ENCODE measurements at regions not wholly inside any gene's neighbourhood (a gene's known extent, or its start where the extent isn't known, plus 50 kb on each side); places are given as distances from the start of the nearest gene placed in this dataset.

GRCh38 chr7:26924149-26924767, 59.9 kb upstream of the SKAP2 start:
- TF ChIP-seq, protein P1, sequence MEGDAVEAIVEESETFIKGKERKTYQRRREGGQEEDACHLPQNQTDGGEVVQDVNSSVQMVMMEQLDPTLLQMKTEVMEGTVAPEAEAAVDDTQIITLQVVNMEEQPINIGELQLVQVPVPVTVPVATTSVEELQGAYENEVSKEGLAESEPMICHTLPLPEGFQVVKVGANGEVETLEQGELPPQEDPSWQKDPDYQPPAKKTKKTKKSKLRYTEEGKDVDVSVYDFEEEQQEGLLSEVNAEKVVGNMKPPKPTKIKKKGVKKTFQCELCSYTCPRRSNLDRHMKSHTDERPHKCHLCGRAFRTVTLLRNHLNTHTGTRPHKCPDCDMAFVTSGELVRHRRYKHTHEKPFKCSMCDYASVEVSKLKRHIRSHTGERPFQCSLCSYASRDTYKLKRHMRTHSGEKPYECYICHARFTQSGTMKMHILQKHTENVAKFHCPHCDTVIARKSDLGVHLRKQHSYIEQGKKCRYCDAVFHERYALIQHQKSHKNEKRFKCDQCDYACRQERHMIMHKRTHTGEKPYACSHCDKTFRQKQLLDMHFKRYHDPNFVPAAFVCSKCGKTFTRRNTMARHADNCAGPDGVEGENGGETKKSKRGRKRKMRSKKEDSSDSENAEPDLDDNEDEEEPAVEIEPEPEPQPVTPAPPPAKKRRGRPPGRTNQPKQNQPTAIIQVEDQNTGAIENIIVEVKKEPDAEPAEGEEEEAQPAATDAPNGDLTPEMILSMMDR (IDR thresholded peaks at IDR 0.05), result no peak
- H3K27ac ChIP-seq, result no peak overlapping the region

DNA sequence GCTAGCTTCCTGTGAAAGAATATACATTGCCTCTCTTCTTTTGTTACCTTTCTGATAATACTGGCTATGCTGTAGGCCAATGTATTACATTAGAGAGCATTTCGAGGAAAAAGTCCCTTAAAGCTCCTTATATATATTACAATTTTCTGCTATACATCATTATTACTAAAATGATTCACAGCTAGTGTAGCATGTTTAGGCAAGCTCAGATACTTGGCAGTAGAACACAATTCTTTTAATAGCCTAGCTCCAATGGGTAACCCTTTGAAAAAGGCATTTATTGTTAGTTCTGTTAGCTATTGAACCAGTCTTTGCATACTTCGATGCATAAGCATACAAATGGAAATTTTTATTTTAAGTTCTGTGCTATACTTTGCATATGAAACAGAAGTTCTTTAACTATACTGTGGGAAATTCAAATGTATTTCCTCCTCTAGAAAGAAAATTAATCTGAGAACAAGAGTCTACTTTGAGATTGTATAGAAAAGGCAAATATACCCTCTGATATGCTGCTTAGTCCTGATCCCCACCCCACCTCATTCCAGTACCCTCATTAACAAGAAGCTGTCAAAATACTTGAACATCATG, 55.6 kb upstream of the SKAP2 start:
- no peak overlapping the region for H3K27ac ChIP-seq
- TF ChIP-seq, protein P1 (IDR thresholded peaks at IDR 0.05), result no peak
- TF ChIP-seq ZFX (IDR thresholded peaks at IDR 0.05; ENCODE audit: borderline replicate concordance), result no peak

- no peak for TF ChIP-seq ZFX (IDR thresholded peaks at IDR 0.05; ENCODE audit: borderline replicate concordance)
- TF ChIP-seq, protein P1 (IDR thresholded peaks at IDR 0.05), result no peak
Observed at GRCh38 chr7:26918241-26918640, 53.9 kb upstream of the SKAP2 start.

DNA sequence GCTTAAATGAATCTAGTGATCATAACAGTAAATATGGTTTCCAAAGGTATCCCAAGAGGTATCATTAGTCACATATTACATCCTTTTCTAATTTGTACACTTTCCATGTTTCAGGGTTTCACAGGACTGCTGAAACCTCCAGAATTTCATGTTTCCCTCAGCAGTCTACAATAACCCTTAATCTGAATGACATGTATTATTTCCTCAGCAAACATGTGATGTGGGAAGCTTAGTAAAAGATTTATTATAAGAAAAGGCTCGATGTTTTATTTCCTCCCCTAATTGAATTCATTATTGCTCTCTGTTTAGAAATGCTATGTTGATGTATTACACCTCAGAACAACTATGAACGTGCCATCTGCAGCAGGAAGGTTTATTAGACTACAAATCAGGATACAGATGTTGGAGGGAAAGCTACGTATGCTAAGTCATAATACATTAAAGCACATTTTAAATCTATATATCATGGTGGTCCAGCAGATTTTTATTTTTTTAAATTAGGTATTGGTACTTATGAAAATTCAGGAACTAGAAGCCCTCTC, 52.5 kb upstream of the SKAP2 start:
- TF ChIP-seq, protein P1 (IDR thresholded peaks at IDR 0.05), result no peak
- no peak for TF ChIP-seq ZFX (IDR thresholded peaks at IDR 0.05; ENCODE audit: borderline replicate concordance)
- no peak overlapping the region for H3K27ac ChIP-seq

More at GRCh38 chr7:26918241-26918640, 53.9 kb upstream of the SKAP2 start:
- no peak overlapping the region for H3K27ac ChIP-seq

- no peak overlapping the region for H3K27ac ChIP-seq
- TF ChIP-seq ZFX (IDR thresholded peaks at IDR 0.05; ENCODE audit: borderline replicate concordance), result no peak
- TF ChIP-seq, protein P1 (IDR thresholded peaks at IDR 0.05), result no peak
Observed at GRCh38 chr7:26916336-26916735, 51.9 kb upstream of the SKAP2 start.

Data from 22Rv1 (cell line).